ENCODE measurements at regions not wholly inside any gene's neighbourhood (a gene's known extent, or its start where the extent isn't known, plus 50 kb on each side); places are given as distances from the start of the nearest gene placed in this dataset.

GRCh38 chr9:4423207-4423610, 67.1 kb upstream of the SLC1A1 start:
- TF ChIP-seq CTCF (IDR thresholded peaks at IDR 0.05; ENCODE audit: low read depth, low read length, missing control alignments) = no peak

GRCh38 chr9:4422495-4422894, 67.8 kb upstream of the SLC1A1 start:
- TF ChIP-seq CTCF (IDR thresholded peaks at IDR 0.05; ENCODE audit: low read depth, low read length, missing control alignments) = no peak
- DNase-seq (ENCODE audit: low read depth) = no peak

More at GRCh38 chr9:4423207-4423610, 67.1 kb upstream of the SLC1A1 start:
- DNase-seq (ENCODE audit: low read depth) = no peak
- no peak overlapping the region for H3K4me3 ChIP-seq (ENCODE audit: low read depth, low read length)

GRCh38 chr9:4421847-4422246, 68.4 kb upstream of the SLC1A1 start:
- H3K4me3 ChIP-seq (ENCODE audit: low read depth, low read length) = no peak overlapping the region
- no peak for DNase-seq (ENCODE audit: low read depth)
- no peak for TF ChIP-seq CTCF (IDR thresholded peaks at IDR 0.05; ENCODE audit: low read depth, low read length, missing control alignments)

More at GRCh38 chr9:4422495-4422894, 67.8 kb upstream of the SLC1A1 start:
- H3K4me3 ChIP-seq (ENCODE audit: low read depth, low read length) = no peak overlapping the region

GRCh38 chr9:4420351-4420750, 69.9 kb upstream of the SLC1A1 start:
- no peak overlapping the region for H3K4me3 ChIP-seq (ENCODE audit: low read depth, low read length)
- no peak for DNase-seq (ENCODE audit: low read depth)
- no peak for TF ChIP-seq CTCF (IDR thresholded peaks at IDR 0.05; ENCODE audit: low read depth, low read length, missing control alignments)

DNA sequence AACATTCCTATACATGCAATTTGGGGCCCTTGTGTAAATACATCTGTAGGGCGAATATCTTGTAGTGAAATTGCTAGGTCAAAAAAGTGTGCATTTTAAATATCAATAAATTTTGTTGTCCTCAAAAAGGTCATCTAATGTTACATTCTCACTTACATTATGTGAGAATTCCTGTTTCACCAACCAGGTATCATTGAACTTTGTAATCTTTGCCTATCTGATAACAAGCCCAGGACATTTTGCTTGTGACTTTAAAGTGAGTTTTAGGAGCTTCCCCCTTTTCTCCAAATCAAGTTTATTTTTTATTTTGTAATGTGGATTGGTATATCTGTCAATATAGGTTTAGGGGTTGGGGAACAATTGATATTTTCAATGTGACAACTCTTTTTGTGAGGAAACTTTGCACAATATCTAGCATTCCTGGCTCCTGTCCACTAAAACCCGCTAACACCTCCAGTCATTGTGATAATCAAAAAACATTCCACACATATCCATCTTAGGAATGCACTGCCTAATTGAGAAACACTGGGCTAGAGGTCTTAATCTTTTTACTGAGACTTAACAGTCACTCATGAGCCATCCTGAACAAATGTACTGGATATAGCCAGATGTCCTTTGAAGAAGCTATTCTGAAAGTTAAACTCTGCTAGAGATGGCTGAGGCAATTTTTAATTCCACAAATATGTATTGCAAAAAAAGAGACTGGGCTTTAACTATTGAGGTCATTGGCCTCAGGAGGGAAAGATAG, 72.5 kb upstream of the SLC1A1 start:
- TF ChIP-seq CTCF (IDR thresholded peaks at IDR 0.05; ENCODE audit: low read depth, low read length, missing control alignments) = no peak
- DNase-seq (ENCODE audit: low read depth) = no peak
- no peak overlapping the region for H3K4me3 ChIP-seq (ENCODE audit: low read depth, low read length)

DNA sequence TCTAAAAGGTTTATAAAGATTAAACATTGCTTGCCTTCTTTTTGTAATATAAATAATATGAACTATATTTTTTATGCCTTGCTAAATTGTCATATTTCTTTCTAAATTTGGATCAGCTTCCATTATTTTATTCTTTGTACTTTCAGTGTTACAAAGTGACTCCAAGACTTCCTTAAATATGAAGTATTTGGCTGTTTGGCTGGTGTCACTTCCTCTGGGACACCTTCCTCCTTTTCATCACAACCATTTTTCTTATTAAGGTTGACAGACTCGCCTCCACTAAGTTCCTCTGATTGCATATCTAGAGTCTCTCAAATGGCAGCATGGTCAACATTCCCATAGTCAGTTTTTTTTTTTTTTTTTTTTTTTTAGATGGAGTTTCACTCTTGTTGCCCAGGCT, 73.8 kb upstream of the SLC1A1 start:
- DNase-seq (ENCODE audit: low read depth) = no peak
- no peak overlapping the region for H3K4me3 ChIP-seq (ENCODE audit: low read depth, low read length)
- no peak for TF ChIP-seq CTCF (IDR thresholded peaks at IDR 0.05; ENCODE audit: low read depth, low read length, missing control alignments)

DNA sequence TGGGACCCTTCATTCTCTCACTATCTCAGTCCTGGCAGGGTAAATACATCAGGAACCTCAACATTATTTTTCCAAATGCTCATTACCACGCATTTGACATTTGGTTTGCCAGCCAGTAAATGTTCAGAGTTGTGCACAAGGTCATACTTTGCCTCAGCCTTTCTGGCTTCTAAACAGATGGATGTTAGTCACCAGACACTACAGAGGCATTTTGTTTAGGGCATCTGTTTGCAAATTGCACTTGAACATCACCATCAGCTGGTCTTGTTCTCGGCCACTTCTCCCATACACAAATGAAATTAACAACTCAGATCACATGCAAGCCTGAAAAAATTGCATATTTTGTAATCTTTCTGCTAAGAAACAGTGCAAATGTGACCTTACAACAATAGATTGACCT, 75.0 kb upstream of the SLC1A1 start:
- no peak for DNase-seq (ENCODE audit: low read depth)
- TF ChIP-seq CTCF (IDR thresholded peaks at IDR 0.05; ENCODE audit: low read depth, low read length, missing control alignments) = no peak
- no peak overlapping the region for H3K4me3 ChIP-seq (ENCODE audit: low read depth, low read length)
